GM12878 (cell line): ENCODE measurements at regions not wholly inside any gene's neighbourhood (a gene's known extent, or its start where the extent isn't known, plus 50 kb on each side); places are given as distances from the start of the nearest gene placed in this dataset.

Experiments used
- ATAC-seq: fragments of 200-7000 bp; cut with Tn5 transposase; 3 replicates; pipeline ENCODE4 v1.9.1; 2020; ENCODE audit warnings: mild to moderate bottlenecking, moderate library complexity
- BruUV-seq: library from RNA; stranded (reverse); fragments of 400-500 nt; replicated peaks from 2 replicates; lab custom pipeline; 2021; lab: Mats Ljungman, UMichigan
- CTCF ChIA-PET: fragments of 300-600 bp; sonication (Branson Sonifier 250); formaldehyde crosslinking; extraction: SDS; loops from one replicate; lab custom pipeline; 2021; ENCODE audit warnings: inconsistent platforms; lab: Yijun Ruan, JAX
- POLR2A ChIA-PET: fragments of 350-600 bp; formaldehyde crosslinking; extraction: SDS; loops from one replicate; lab custom pipeline; 2021; ENCODE audit warnings: inconsistent platforms; lab: Charles Lee
- RAD21 ChIA-PET: fragments of 300-600 bp; sonication (Branson Sonifier 250); formaldehyde crosslinking; loops from one replicate; lab custom pipeline; 2023; ENCODE audit warnings: antibody characterized with exemption; ENCODE audit not compliant: unreplicated experiment; lab: Charles Lee
- SMC1A ChIA-PET: fragments of 300-600 bp; sonication (Branson Sonifier 250); formaldehyde crosslinking; loops from one replicate; lab custom pipeline; 2023; ENCODE audit not compliant: unreplicated experiment, uncharacterized antibody; lab: Charles Lee
- DNase-seq: peaks from one replicate; pipeline ENCODE4 v3.0.0-alpha.2; 2011; ENCODE audit warnings: low read depth, low spot score
- FAIRE-seq: peaks from 3 replicates; lab custom pipeline; 2011; peaks lifted over from hg19 to GRCh38; lab: Jason Lieb, UNC
- H2AFZ ChIP-seq: 2 replicates; pipeline ENCODE4 v1.6.0; 2011; ENCODE audit warnings: low read depth, low read length, control low read depth; ENCODE audit not compliant: control insufficient read depth
- H3K27ac ChIP-seq: 2 replicates; pipeline ENCODE4 v1.5.1; 2011; ENCODE audit warnings: control low read depth; ENCODE audit not compliant: control insufficient read depth, insufficient read depth
- H3K27me3 ChIP-seq, 2 experiments: replicated peaks in 1 of 2; 2 replicates each; pipeline versions ENCODE4 v1.6.0 to v1.6.1; 2011; ENCODE audit warnings: low read length in 1 of 2; ENCODE audit not compliant: control insufficient read depth in 2 of 2, insufficient read depth in 2 of 2
- H3K36me3 ChIP-seq, 2 experiments: 2 replicates each; pipeline ENCODE4 v1.5.1; 2011; ENCODE audit warnings: low read length in 1 of 2; ENCODE audit not compliant: control insufficient read depth in 2 of 2, insufficient read depth in 2 of 2
- H3K4me1 ChIP-seq: 2 replicates; pipeline ENCODE4 v1.6.1; 2011; ENCODE audit warnings: mild to moderate bottlenecking, low read length, moderate library complexity, mixed read lengths; ENCODE audit not compliant: control insufficient read depth, insufficient read depth
- H3K4me2 ChIP-seq: 2 replicates; pipeline ENCODE4 v1.6.0; 2011; ENCODE audit warnings: control low read depth; ENCODE audit not compliant: control insufficient read depth, insufficient read depth
- H3K4me3 ChIP-seq: fragments of 200-600 bp; sonication (generic); 2 replicates; pipeline ENCODE4 v1.5.1; 2016
- H3K79me2 ChIP-seq: 2 replicates; pipeline ENCODE4 v1.6.0; 2011; ENCODE audit warnings: low read length; ENCODE audit not compliant: control insufficient read depth, insufficient read depth
- H3K9ac ChIP-seq: 2 replicates; pipeline ENCODE4 v1.8.0; 2011; ENCODE audit warnings: low read length, control low read depth, mixed read lengths; ENCODE audit not compliant: control insufficient read depth, insufficient read depth
- H3K9me3 ChIP-seq: replicated peaks from 3 replicates; pipeline ENCODE4 v1.5.1; 2011; ENCODE audit warnings: mild to moderate bottlenecking, low read length; ENCODE audit not compliant: control insufficient read depth, insufficient read depth
- H4K20me1 ChIP-seq: 2 replicates; pipeline ENCODE4 v1.6.0; 2011; ENCODE audit not compliant: control insufficient read depth, insufficient read depth
- SIX5 ChIP-seq: IDR thresholded peaks from 2 replicates; pipeline ENCODE4 v1.6.1; 2011; ENCODE audit warnings: mild to moderate bottlenecking, low read depth, low read length, moderate library complexity; ENCODE audit not compliant: severe bottlenecking
- WGBS: methylation state at CpG from one replicate; pipeline ENCODE4 v1.1.6; 2016; ENCODE audit warnings: low lambda C conversion rate; ENCODE audit not compliant: insufficient replicate concordance, insufficient coverage; ENCODE audit errors: missing lambda C conversion rate; 5-methylcytosine and 5-hydroxymethylcytosine counted together
- in situ Hi-C: fragments of 300-500 bp; cut with MboI; formaldehyde crosslinking; loops from 9 replicates; pipeline ENCODE4 v1.14.3; 2018; ENCODE audit warnings: mixed read lengths
- intact Hi-C: fragments of 100-400 bp; cut with micrococcal nuclease; formaldehyde crosslinking; loops from one replicate; pipeline ENCODE4 v1.14.2; 2022; ENCODE audit not compliant: unreplicated experiment
- TF ChIP-seq, protein P1 (sequence below): fragments of 450-650 bp; IDR thresholded peaks from 2 replicates; pipeline ENCODE4 v1.6.1; 2017; ENCODE audit warnings: mild to moderate bottlenecking, moderate library complexity

DNA sequence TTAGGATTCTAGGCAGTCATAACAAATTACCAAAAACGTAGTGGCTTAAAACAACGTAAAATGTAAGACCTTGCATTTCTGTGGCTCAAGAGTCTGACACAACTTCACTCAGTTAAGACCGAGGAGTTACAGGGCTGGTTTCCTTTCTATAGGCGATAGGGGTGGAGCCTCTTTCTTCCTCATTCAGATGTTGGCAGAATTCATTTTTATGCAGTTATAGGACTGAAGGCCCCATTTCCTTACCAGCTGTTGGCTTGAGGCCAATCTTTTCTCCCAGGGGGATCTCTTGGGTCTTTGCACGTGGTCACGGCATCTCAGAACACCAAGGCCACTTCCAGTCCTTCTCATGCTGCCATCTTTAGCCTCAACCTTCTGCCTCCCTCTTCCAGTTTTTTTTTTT lies 145.2 kb downstream of the KCNJ2 start:
- TF ChIP-seq, protein P1, sequence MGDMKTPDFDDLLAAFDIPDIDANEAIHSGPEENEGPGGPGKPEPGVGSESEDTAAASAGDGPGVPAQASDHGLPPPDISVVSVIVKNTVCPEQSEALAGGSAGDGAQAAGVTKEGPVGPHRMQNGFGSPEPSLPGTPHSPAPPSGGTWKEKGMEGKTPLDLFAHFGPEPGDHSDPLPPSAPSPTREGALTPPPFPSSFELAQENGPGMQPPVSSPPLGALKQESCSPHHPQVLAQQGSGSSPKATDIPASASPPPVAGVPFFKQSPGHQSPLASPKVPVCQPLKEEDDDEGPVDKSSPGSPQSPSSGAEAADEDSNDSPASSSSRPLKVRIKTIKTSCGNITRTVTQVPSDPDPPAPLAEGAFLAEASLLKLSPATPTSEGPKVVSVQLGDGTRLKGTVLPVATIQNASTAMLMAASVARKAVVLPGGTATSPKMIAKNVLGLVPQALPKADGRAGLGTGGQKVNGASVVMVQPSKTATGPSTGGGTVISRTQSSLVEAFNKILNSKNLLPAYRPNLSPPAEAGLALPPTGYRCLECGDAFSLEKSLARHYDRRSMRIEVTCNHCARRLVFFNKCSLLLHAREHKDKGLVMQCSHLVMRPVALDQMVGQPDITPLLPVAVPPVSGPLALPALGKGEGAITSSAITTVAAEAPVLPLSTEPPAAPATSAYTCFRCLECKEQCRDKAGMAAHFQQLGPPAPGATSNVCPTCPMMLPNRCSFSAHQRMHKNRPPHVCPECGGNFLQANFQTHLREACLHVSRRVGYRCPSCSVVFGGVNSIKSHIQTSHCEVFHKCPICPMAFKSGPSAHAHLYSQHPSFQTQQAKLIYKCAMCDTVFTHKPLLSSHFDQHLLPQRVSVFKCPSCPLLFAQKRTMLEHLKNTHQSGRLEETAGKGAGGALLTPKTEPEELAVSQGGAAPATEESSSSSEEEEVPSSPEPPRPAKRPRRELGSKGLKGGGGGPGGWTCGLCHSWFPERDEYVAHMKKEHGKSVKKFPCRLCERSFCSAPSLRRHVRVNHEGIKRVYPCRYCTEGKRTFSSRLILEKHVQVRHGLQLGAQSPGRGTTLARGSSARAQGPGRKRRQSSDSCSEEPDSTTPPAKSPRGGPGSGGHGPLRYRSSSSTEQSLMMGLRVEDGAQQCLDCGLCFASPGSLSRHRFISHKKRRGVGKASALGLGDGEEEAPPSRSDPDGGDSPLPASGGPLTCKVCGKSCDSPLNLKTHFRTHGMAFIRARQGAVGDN, result no peak; the same call in 1 of the 2 replicates
- no peak for TF ChIP-seq SIX5
- intact Hi-C loops (no loop called here), in situ Hi-C loops (no loop called here)
- ChIA-PET RAD21 (interaction anchor here (1.0 to 1.5 kb wide), 5 partner anchors 15 to 144 kb away, joined by 3 to 4 read pairs (median 4); no protein-coding TSS in a partner anchor), SMC1A (interaction anchor here (1.1 to 2.1 kb wide), 9 partner anchors 10 to 107 kb away, joined by 3 to 14 read pairs (median 6); no protein-coding TSS in a partner anchor), POLR2A (interaction anchor here (0.6 to 0.7 kb wide), 3 partner anchors 33 to 1713 kb away, joined by 3 read pairs; no protein-coding TSS in a partner anchor), CTCF (interaction anchor here (1.6 kb wide), 1 partner anchor 10 kb away, joined by 4 read pairs; no protein-coding TSS in a partner anchor)
- no peaks in the 10 kb centered on the region for H3K9me3 ChIP-seq
- no TSS peak for BruUV-seq
- H3K9ac ChIP-seq, result no peak overlapping the region
- H3K4me3 ChIP-seq, result no peak overlapping the region
- H2AFZ ChIP-seq, result no peak overlapping the region
- no peaks in the 10 kb centered on the region for H3K79me2 ChIP-seq
- H3K4me2 ChIP-seq, result no peak overlapping the region
- peak; percentile 59; the same call in 2 of the 3 replicates for ATAC-seq
- WGBS, result 49% methylated on average over 6 of the region's 6 CpGs
- FAIRE-seq, result no peak
- H3K36me3 ChIP-seq, result no peaks in the 10 kb centered on the region
- H3K27me3 ChIP-seq, result no peaks in the 10 kb centered on the region
- DNase-seq, result no peak
- H3K27ac ChIP-seq, result no peak overlapping the region
- no peaks in the 10 kb centered on the region for H3K4me1 ChIP-seq
- no peaks in the 10 kb centered on the region for H4K20me1 ChIP-seq
